Peyer's patch (tissue), 4 donors: ENCODE measurements at regions not wholly inside any gene's neighbourhood (a gene's known extent, or its start where the extent isn't known, plus 50 kb on each side); places are given as distances from the start of the nearest gene placed in this dataset.

Source experiments
- POLR2A ChIP-seq, 2 donors: fragments of 450-650 bp; IDR thresholded peaks; one replicate each; pipeline ENCODE4 v1.5.1; 2017; ENCODE audit warnings: antibody characterized with exemption in 2 of 2, mild to moderate bottlenecking in 2 of 2, moderate library complexity in 2 of 2
- TF ChIP-seq, protein P1 (sequence below), 6 experiments: fragments of 450-650 bp in 4 of 6; fragments of 200-600 bp in 2 of 6; sonication (generic) in 1 of 6; IDR thresholded peaks; one replicate each; pipeline ENCODE4 v1.5.1; 2017 to 2019; ENCODE audit warnings: antibody characterized with exemption in 6 of 6, mild to moderate bottlenecking in 3 of 6, moderate library complexity in 1 of 6

DNA sequence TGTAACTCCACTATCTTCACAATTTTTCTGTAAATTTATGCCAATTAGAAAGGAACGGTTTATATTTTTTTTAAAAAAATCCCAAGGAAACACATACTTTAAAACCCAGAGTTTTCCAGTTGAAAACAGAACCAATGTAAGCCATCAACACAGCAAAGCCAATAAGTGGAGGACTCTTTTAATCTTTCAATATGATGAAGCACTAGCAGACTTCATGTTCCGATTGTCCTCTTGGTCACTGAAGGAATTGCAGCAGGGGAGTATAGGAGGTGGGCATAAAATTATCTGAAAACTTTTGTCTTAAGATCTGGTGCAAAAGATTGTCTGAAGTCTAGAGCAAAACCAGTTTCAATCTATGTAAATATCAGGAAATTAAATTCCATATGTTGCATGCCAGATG lies 102.1 kb upstream of the PAPPA start:
- TF ChIP-seq, protein P1, sequence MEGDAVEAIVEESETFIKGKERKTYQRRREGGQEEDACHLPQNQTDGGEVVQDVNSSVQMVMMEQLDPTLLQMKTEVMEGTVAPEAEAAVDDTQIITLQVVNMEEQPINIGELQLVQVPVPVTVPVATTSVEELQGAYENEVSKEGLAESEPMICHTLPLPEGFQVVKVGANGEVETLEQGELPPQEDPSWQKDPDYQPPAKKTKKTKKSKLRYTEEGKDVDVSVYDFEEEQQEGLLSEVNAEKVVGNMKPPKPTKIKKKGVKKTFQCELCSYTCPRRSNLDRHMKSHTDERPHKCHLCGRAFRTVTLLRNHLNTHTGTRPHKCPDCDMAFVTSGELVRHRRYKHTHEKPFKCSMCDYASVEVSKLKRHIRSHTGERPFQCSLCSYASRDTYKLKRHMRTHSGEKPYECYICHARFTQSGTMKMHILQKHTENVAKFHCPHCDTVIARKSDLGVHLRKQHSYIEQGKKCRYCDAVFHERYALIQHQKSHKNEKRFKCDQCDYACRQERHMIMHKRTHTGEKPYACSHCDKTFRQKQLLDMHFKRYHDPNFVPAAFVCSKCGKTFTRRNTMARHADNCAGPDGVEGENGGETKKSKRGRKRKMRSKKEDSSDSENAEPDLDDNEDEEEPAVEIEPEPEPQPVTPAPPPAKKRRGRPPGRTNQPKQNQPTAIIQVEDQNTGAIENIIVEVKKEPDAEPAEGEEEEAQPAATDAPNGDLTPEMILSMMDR (IDR thresholded peaks at IDR 0.05) = no peak
- TF ChIP-seq POLR2A (IDR thresholded peaks at IDR 0.05) = no peak
